GM18907 (cell line): ENCODE measurements at regions not wholly inside any gene's neighbourhood (a gene's known extent, or its start where the extent isn't known, plus 50 kb on each side); places are given as distances from the start of the nearest gene placed in this dataset.
"Not testable (repeated sequence)": the region's sequence is repeated elsewhere in the genome, so short reads cannot be mapped to it uniquely, and the experiment has no call there.

Experiments
- ATAC-seq: cut with Tn5 transposase; IDR thresholded peaks from one replicate; pipeline ENCODE4 v1.9.1; 2021; ENCODE audit warnings: mild to moderate bottlenecking, moderate library complexity; ENCODE audit not compliant: unreplicated experiment

GRCh38 chr13:30520571-30520970, 54.8 kb upstream of the HMGB1 start:
- no peak for ATAC-seq

GRCh38 chr13:30523211-30523610, 57.5 kb upstream of the HMGB1 start:
- no peak for ATAC-seq

GRCh38 chr13:30523817-30524216, 58.1 kb upstream of the HMGB1 start:
- ATAC-seq: not testable (repeated sequence)

- not testable (repeated sequence) for ATAC-seq
These were observed 59.5 kb upstream of the HMGB1 start for GRCh38 chr13:30525212-30525611.

GRCh38 chr13:30526612-30527495, 61.1 kb upstream of the HMGB1 start:
- ATAC-seq: no peak

GRCh38 chr13:30529085-30529834, 63.5 kb upstream of the HMGB1 start:
- ATAC-seq: peak; percentile 93

GRCh38 chr13:30535046-30535445, 69.3 kb upstream of the HMGB1 start:
- no peak for ATAC-seq

GRCh38 chr13:30545320-30545719, 72.4 kb upstream of the USPL1 start:
- ATAC-seq: no peak

GRCh38 chr13:30548046-30548445, 69.7 kb upstream of the USPL1 start:
- ATAC-seq: not testable (repeated sequence)

GRCh38 chr13:30551189-30551588, 66.5 kb upstream of the USPL1 start:
- ATAC-seq: no peak

GRCh38 chr13:30552567-30552966, 65.2 kb upstream of the USPL1 start:
- ATAC-seq: no peak

- ATAC-seq: no peak
These were observed 58.4 kb upstream of the USPL1 start for GRCh38 chr13:30559274-30559673.

- ATAC-seq: no peak
These were observed 57.5 kb upstream of the USPL1 start for GRCh38 chr13:30560212-30560611.

GRCh38 chr13:30561511-30561910, 56.2 kb upstream of the USPL1 start:
- ATAC-seq: no peak

- no peak for ATAC-seq
These were observed 53.2 kb upstream of the USPL1 start for GRCh38 chr13:30564489-30564888.

GRCh38 chr13:30565658-30566057, 52.1 kb upstream of the USPL1 start:
- no peak for ATAC-seq

- peak; percentile 55 for ATAC-seq
These were observed 50.6 kb upstream of the USPL1 start for GRCh38 chr13:30567072-30567471.
